RKO (cell line): ENCODE measurements at regions not wholly inside any gene's neighbourhood (a gene's known extent, or its start where the extent isn't known, plus 50 kb on each side); places are given as distances from the start of the nearest gene placed in this dataset.
A peak's percentile ranks its signal among the peaks of the same experiment; 100 is the strongest.
"Not testable (repeated sequence)": the region's sequence is repeated elsewhere in the genome, so short reads cannot be mapped to it uniquely, and the experiment has no call there.

Source experiments
- DNase-seq: peaks from one replicate; pipeline ENCODE4 v3.0.0-alpha.2; 2016; ENCODE audit warnings: low spot score

DNA sequence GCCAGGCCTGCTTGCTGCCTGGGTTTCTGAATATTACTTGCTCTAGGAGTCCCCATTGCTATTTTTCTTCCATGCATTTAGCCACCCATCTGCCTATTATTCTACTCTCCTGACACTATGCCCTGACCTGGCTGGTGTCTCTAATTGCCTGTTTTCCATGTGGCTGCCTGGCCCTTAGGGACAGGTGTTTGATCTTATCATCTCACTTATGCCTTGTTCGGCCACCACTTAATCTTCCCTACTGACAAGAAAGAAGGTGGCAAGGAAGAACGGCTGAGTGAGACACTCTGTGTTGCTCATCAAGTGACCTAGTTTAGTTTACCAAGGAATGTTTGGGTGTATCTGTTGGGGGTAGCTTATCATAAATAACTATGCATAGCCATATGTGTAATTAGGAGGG, 50.4 kb upstream of the RAPH1 start:
- no peak for DNase-seq

DNA sequence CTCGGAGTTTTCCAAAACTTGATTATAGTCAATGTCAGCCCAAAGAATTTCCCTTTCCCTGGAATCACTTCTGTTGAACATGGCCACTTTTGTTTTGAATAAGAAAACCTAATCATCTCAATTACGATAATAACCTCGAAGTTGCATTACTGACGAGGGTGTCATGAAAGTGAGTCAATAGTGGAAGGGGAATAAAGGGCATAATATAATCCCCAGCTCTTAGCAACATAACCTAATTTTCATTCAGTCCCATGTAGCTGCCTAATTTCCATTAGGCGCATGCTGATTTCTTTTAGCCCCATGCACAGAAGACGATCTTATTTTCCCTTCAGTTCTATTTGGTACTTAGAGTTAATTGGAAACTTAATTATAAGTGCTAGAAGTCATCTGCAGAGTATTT, 51.1 kb upstream of the RAPH1 start:
- no peak for DNase-seq

DNA sequence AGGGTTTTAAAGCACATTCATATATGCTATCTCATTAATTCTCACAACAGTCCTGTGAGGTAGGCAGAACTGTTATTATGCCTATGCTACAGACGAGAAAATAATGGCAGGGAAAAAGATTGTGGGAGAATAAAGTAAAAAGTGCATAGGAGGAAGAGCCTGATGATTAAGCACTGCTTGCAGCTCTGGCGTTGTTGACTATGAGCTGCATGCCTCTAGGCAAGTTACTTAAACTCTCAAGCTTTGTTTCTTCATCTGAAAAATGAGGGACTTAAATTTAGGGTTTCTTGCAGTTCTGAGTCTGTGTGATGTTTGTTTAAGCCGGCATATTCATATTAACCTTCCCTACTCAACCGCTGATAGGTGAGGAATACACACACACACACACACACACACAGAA, 51.6 kb upstream of the RAPH1 start:
- no peak for DNase-seq

DNA sequence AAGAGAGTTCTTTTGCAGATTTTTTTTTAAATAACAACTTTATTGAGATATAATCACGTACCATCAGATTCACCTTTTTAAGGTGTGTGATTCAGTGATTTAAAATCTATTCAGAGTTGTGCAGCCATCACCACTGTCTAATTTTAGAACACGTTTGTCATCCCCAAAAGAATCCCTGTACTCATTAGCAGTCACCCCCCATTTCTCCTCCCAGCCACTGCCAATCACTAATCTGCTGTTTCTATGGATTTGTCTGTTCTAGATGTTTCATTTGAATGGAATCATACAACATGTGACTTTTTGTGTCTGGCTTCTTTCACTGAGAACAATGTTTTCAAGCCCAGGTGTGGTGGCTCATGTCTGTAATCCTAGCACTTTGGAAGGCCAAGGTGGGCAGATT, 55.4 kb upstream of the RAPH1 start:
- DNase-seq = no peak

DNA sequence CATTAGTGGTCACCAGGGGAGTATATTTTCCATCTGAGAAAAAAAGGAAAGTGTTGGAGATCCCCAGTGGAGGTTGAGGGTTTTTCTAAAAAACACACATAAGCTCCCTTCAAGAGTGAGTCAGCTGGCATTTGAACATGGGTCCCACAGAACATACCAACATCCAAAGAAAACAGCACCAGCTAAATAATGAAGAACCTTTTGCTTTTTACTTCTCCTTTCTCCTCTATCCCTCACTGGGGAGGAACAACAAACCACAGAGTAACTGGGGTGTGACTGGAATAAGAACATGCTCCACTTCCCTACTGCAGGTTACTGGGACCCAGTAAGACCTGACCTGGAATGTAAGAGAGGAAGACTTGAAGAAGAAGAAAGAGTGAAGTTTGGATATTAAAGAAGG, 56.5 kb upstream of the RAPH1 start:
- DNase-seq = no peak

DNA sequence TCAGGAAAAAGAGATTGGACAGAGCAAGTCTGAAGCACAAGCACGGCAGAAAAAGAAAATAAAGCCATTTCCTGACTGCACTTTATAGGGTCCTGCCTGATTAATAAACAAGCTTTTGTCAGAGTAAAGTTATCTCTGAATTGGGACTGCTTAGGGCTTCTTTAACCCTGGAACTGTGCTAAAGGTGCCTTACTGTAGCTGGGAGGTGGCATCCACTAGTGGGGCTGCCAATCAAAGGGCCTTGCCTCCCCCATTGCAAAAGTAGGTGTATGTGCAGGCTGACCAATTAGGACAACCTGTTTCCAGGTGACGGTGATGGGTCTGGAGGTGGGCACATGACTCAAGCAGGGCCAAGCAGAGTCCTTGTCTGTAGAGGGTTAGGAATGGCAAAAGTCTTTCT, 57.4 kb upstream of the RAPH1 start:
- no peak for DNase-seq

DNA sequence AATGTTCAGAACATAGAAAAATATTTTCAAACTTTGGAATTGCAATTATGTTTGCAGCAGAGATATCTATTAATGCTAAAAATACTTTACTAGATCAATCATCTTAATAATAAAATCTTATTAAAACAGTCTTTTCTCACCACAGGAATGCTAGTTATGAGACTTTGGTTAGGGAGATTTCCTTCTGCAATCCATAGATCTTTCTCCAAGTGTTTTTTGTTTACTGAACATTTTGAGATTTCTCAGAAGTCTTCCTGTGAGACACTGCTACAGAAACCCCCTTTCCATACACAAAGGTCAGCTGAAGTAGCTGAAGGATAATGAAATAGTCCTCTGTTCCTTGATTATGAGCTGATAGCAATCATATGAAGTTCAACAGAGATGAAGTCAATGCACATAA, 59.4 kb upstream of the RAPH1 start:
- DNase-seq = no peak

DNA sequence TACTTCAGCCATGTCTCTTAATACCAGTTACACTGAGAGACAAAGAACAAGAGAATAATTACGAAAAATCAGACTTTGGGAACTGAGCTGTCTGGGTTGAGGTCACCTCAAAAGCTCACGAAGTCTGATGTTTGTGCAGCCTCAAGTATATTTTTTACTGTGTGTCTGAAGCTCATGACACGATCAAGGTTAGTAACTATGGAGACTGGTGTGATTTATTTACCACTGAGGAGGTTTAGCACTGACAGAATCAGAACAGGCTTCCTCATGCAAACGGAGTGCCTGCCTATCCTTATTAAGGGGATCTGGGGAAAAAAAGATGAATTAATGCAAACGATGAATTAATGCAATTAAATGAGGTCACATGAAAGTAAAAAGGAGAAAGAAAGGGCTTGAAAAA, 61.1 kb upstream of the RAPH1 start:
- DNase-seq = no peak

DNA sequence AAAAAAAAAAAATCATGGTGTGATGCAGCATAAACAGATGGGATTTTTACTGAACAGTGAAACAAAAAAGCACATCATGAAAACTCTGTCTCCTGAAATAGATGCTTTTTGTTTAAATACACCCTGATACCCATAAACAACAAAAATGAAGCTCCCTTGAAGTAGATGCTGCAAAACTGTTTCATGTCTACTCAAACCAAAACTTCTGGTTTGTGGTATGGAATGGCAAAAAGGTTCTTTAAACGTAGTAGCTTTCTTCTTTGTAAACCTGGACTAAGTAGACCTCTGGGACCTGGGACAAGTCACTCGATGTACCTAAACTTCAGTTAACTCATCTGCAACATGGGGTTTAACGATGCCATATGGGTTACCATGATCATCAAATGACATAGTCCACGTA, 64.4 kb upstream of the RAPH1 start:
- DNase-seq = no peak

DNA sequence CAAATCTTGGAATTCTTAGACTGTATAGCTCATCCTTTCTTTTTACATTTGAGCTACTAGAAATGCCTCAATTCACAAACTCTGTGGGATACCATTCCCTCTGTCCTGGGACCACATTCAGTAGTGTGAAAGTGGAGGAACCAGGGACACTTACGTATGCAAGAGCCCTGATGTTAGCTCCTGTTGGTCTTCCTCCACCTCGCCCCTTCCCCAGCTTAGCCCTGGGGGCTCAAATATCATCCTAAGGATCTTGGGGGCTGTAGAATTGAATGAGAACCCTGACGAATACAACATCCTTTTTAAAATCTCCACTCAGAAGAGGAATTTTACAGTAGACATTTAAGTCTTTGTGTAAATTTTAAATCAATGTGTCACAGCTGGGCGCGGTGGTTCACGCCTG, 65.2 kb upstream of the RAPH1 start:
- DNase-seq = no peak

DNA sequence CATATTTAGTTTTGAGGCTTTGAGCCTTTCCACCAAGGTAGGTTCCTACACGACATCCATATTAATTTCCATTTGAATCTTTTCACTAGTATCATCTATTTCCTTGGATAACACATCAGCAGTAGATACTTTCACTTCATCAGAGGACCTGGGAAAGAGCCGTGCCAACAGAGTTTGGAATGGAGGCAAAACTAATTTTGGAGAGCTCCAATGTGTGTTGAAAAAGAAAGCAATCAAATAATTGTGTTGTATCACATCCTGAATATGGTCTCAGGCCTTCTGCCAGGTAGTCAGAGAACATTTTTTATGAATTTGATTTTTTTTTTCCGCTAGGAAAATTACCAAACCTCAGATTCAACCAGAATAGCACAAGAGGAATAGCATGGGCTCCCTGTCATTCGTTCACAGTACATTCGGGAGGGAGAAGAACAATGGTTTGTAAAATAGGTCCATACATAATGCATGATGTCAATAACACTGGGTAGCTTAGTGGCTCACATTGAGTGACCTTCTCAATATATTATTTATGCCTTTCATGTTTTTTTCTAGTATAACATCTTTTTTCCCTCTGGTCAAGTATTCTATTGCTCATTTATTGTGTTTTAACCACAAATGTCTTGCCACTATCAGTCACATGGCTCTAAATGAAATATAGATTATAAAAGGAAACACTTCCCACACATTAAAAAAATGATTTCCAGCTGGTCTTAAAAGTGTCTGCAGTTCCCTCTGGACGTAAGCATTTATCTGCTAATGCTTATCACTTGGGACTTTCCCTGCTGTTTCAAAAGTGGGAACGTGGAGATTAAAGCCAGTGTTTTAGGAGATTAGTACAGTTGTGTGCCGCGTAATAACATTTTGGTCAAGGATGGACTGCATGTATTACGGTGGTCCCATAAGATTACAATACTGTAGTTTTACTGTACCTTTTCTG, 68.6 kb upstream of the RAPH1 start:
- no peak for DNase-seq

DNA sequence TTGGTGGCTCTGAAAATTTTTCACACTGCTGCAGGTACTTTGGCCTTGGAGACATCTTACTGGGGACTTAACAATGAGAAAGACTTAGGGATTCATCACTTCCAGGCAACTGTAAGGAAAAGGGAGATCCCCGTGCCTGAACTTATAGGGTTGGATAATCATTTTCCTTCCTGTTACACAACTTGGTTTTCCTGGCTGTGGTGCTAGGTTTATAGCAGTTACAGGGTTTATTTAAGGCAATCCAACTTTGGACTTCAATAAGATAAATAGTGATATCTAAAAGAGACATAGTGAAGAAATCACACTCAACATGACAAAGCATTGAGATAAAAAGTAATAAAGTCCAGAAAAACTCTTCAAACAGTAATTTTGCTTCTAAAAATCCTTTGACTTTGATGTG, 70.2 kb upstream of the RAPH1 start:
- no peak for DNase-seq

DNA sequence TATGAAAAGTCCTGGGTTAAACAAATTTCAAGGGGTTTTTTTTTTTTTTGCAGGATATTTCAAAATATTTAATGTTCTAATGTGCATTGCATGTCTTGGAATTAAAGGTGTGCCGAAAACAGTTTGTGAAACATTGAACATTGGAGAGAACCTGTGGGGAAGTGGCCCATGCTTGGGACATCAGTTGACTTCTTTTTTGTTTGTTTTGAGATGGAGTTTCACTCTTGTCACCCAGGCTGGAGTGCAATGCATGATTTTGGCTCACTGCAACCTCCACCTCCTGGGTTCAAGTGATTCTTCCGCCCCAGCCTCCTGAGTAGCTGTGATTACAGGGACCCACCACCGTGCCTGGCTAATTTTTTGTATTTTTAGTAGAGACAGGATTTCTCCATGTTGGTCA, 71.0 kb upstream of the RAPH1 start:
- no peak for DNase-seq

DNA sequence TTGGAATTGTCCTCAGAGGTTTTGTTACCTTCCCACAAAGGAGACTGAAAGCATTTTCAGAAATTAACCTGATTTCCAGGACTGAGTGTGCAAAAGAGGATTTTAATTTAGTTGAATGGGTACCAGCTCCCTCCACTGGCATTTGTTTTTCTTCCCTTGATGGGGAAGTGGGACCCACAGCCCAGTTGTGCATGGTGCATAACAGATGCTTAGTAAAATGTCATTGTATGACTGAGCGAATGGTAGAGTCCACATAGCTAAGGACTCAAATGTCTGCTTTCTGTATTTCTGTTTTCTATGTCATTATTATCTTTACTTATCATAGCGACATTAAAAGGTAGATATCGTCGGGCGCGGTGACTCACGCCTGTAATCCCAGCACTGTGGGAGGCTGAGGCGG, 75.5 kb upstream of the RAPH1 start:
- no peak for DNase-seq

DNA sequence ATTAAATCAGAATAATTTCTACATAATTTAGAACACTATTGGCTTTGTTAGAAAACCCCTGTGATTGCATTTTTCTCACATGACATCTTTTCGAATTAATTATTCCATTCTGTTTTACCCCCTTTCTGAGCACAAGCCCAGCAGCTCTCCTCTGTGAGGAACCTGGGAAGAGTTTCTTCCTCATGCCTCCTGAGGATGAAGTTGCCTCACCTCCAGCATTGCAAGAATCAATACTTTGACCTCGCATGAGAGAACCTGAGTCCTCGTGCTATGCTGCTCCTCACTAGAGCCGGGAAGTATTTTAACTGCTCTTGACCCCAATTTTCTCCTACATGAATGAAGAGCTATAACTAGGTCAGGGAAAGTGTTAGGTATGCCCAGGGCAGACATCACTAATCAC, 77.1 kb upstream of the RAPH1 start:
- DNase-seq = no peak

DNA sequence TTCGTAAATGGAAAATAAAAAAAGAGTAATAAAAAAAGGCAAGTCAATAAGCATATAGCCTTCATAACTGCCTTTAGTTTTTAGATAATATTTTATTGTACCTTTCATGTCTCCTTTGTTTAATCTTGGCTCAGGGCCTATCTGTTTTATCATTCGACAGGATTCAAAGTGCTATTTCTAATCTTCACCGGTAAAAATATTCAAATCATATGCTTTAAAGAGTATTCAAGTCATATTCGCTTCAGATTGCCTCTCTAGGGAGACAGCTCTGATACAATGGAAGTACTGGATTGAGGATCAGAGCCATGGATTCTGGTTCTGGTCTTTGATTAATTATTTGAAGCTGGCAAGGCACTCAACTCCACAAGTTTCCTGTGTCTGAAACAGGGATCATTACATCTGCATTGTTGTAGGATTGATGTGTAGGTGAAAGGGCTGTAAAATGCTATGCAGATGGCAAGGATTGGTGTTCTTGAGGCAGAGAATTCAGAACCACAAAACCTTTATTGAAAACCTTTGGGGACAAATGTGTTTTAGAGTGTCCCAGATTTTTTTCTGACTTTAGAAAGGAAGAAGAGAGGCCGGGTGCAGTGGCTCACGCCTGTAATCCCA, 84.3 kb upstream of the RAPH1 start:
- DNase-seq = no peak

DNA sequence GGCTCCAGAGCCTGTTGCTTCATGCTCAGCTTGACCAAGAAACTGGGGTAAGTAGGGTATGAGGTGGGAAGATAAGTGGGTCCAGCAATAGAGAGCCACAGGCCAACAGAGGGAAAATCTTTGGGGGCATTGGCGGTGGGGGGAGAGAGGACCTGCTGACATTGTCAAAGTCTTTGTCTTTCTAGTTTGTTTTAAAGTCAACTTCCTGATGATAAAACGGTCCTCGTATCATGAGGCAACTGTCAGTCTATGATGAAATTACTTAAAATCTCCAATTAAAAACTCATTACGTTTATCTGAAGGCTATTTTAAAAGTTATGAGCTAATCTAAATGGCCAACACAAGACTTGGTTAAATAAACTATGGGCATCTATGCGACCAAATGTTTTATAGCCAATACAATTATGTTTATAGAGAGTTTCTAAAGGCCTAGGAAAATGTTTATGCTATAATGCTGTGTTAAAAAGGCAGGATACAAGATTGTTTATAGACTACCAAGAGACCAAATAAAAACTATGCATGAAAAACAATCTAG, 84.4 kb upstream of the CD28 start:
- no peak for DNase-seq

DNA sequence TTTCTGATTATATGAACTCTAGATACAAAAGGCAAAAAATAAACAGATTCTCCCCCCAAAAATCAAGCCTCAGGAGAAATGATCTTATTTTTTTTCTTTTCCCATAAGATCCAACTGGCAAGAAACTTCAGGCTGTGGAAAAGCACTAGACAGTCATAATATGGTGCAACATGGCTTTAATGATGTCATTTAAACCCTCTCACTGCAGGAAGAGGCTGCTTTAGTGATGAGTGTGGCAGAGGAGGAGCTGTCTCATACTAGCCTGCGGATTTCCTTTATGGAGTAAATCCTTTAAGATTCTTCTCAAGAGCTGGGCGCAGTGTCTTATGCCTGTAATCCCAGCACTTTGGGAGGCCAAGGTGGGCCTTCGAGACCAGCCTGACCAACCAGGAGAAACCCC, 83.3 kb upstream of the CD28 start:
- peak; percentile 77 for DNase-seq

DNA sequence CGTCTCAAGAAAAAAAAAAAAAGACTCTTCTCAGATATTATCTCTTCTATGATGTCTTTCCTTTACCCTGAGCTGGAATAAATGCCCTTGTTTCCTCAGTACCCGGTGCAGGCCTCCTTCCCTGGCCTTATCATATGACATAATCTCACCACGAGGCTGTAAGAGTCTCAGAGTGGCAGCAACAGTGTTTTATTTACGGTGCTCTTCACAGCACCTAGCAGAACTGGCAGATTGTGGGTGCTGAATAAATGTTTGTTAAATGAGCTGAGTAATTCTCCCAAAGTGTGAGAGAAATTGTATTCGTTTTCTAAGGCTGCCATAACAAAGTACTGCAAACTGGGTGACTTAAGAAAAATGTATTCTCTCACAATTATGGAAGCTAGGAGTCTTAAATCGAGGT, 82.8 kb upstream of the CD28 start:
- DNase-seq = no peak

DNA sequence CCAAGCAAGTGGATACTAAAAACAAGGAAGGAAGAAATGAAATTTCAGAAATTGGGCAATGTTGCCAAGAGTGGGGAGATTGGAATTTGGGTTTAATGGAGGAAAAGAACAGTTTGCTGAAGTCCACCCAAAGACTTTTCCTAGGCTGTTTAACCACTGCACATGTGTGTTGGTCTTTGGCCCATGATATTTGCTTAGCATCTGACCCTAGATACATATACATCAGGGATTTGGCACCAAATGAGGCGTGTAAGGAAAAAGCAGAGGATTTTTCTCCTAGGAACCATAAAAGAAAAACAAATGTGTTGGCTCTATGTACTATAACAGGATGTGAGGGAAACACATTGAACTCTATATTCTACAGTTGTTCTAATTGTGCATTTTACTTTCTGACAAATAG, 80.7 kb upstream of the CD28 start:
- no peak for DNase-seq

DNA sequence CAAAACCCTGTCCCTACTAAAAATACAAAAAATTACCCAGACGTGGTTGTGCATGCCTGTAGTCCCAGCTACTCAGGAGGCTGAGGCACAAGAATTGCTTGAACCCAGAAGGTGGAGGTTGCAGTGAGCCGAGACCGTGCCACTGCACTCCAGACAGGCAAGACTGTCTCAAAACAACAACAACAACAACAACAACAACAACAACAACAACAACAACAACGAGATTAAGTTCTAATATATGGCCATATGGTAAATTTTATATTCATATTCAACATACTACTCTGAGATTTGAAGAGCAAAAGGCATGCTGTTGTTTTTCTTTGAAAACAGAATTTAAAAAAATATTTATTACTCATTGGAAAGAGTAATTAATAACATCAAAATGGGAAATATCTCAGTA, 80.2 kb upstream of the CD28 start:
- not testable (repeated sequence) for DNase-seq

DNA sequence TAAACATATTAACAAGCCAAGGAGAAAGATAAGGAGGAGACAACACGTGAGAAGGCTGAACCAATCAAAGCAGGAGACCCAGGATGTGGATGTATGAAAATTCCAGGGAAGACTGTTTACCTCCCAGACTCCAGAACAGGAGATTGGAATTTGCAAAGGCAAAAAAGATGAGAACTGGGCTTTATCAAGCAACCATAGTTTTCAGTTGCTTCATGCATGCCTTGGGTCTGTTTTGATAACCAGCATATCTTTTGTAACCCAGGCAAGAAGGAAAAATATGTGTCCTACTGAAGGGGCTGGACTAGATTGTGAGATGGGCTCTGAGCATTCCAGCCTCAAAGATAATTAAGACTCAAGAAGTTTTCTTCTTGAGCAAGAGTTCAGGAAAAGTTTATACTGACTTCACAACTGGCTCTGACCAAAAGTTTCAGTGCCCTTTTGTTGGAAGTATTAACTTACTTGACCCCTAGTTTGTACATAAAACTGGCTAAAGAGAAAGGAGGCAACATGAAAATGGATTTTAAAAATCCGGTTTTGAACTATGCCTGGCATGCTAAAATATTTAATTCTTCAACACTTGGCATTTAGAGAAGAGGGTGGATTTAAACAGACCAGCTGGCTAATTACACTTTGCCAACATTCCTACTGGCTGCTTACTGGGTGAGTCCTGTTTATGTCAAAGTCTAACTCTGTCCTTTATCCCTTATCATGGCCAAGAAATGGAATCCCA, 79.3 kb upstream of the CD28 start:
- DNase-seq = no peak

DNA sequence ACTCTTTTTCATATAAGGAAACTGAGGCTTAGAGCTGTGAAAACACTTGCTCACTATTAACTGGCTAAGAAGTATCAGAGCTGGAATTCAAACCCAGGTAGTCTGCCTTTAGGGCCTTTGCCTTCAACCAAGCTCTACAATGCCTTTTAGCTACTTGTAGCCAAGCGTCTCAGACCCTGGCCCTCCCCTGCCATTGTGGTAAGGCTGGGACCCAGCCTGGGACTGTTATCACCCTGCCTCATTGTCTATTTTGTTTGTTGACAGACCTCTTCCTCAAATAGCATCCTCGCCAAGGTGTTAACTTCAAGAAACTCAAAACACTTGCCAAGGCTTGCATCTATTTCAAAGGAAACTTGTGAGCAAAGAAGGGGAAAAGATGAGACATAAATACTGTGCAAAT, 76.7 kb upstream of the CD28 start:
- no peak for DNase-seq
